ENCODE measurements at regions not wholly inside any gene's neighbourhood (a gene's known extent, or its start where the extent isn't known, plus 50 kb on each side); places are given as distances from the start of the nearest gene placed in this dataset.

DNA sequence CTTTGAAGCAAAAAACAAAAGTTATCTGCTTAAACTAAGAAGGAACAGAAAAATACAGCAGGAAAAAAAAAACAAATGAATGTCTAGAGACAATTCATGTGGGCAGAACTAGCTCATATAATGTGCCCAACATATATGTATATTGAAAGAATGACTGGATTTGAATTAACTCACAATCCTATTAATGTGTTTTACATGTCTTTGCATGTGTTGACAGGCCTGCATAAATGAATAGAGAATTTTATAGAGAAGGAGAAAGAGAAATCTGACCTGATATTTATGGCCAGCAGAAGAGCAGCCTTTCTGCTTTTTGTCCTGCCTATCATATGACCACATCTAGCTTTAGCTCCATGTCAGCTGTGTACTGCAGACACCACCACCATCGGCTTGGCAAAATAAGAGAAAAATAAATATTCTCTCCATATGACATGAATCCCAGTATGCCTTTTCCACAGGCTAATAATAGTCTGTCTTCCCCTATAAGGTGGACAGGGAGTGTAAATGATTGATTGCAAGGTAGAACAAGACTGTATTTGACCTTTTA, 171.5 kb upstream of the PALMD start:
- TF ChIP-seq, protein P1, sequence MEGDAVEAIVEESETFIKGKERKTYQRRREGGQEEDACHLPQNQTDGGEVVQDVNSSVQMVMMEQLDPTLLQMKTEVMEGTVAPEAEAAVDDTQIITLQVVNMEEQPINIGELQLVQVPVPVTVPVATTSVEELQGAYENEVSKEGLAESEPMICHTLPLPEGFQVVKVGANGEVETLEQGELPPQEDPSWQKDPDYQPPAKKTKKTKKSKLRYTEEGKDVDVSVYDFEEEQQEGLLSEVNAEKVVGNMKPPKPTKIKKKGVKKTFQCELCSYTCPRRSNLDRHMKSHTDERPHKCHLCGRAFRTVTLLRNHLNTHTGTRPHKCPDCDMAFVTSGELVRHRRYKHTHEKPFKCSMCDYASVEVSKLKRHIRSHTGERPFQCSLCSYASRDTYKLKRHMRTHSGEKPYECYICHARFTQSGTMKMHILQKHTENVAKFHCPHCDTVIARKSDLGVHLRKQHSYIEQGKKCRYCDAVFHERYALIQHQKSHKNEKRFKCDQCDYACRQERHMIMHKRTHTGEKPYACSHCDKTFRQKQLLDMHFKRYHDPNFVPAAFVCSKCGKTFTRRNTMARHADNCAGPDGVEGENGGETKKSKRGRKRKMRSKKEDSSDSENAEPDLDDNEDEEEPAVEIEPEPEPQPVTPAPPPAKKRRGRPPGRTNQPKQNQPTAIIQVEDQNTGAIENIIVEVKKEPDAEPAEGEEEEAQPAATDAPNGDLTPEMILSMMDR (IDR thresholded peaks at IDR 0.05; ENCODE audit: insufficient read depth, low read length, severe bottlenecking), result no peak
- H3K36me3 ChIP-seq (ENCODE audit: control insufficient read depth, insufficient read depth, low read length), result no peaks in the 10 kb centered on the region
- DNase-seq (ENCODE audit: low read depth) (no peak), FAIRE-seq (no peak)
- H3K4me3 ChIP-seq (ENCODE audit: low read depth, low read length), result no peak overlapping the region
- no peaks in the 10 kb centered on the region for H3K27me3 ChIP-seq (ENCODE audit: control insufficient read depth, insufficient read depth, low read length)

DNA sequence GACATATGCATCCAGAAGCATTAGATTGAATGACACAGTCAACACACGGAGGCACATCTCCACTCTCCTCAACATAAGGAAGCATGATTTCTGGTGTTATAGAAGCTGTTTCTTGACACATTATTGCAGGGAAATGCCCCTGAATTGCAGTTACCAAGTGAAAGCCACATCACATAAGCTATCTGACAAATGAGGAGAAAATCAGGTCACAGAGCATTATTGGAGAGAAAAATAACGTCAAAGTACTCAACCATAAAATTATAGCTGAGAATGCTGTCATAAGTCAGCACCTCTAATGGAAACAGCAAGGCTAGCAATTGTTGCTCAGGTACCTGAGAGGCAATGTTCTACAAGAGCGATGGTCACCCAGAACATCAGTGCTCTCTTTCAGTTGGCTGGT, 169.9 kb upstream of the PALMD start:
- TF ChIP-seq, protein P1 (IDR thresholded peaks at IDR 0.05; ENCODE audit: insufficient read depth, low read length, severe bottlenecking), result no peak
- Histone ChIP-seq H3K27me3 (ENCODE audit: control insufficient read depth, insufficient read depth, low read length) (no peaks in the 10 kb centered on the region), H3K36me3 (ENCODE audit: control insufficient read depth, insufficient read depth, low read length) (no peaks in the 10 kb centered on the region), H3K4me3 (ENCODE audit: low read depth, low read length) (no peak overlapping the region)
- no peak for FAIRE-seq
- DNase-seq (ENCODE audit: low read depth), result no peak

DNA sequence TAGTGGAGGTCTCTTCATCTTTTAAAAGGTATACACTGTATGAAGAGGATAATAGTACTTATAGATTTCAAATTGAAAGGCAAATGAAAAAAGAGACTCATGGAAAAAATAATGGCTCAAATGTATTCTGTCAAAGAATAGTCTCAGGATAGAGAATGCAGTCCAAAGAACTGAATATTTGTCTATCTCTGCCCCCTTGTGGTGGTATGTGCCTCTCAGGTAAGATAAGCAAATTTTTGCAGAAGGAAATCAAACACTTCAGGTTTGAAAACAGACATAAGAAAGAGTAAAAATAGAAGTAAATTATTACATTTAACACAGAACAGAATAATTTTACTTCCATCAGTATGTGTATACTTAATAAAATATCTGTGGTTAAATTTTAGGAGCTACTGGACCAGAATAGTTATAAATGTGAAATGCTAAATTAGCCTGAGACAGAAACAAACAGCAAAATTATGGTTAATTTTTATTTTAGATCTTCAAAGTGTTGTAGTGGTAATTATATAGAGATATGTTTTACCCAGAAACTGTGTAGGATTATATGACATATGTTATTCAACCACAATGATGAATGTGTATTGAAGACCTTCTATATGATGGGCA, 164.4 kb upstream of the PALMD start:
- H3K36me3 ChIP-seq (ENCODE audit: control insufficient read depth, insufficient read depth, low read length), result no peaks in the 10 kb centered on the region
- H3K27me3 ChIP-seq (ENCODE audit: control insufficient read depth, insufficient read depth, low read length), result no peaks in the 10 kb centered on the region
- no peak overlapping the region for H3K4me3 ChIP-seq (ENCODE audit: low read depth, low read length)
- peak; percentile 55 for DNase-seq (ENCODE audit: low read depth)
- no peak for FAIRE-seq
- TF ChIP-seq, protein P1 (IDR thresholded peaks at IDR 0.05; ENCODE audit: insufficient read depth, low read length, severe bottlenecking), result peak; percentile 35

DNA sequence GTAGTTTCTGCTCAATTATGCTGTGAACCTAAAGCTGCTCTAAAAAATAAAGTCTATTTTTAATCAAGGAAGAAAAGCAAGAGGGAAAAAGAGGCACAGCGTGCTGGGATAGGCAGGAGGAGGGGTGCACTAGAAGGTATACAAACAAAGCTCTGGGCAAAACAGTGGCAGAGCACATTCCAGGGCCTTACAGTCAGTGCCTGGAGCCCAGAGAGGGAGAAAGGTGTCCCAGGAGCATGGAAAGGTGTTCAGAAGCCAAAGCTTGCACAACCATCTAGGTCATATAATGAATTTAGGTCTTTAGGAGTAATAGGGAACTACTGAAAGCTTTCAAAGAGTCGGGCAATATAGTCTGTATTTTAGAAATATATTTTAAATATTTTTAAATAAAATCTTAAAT, 163.6 kb upstream of the PALMD start:
- no peaks in the 10 kb centered on the region for H3K27me3 ChIP-seq (ENCODE audit: control insufficient read depth, insufficient read depth, low read length)
- H3K4me3 ChIP-seq (ENCODE audit: low read depth, low read length), result no peak overlapping the region
- TF ChIP-seq, protein P1 (IDR thresholded peaks at IDR 0.05; ENCODE audit: insufficient read depth, low read length, severe bottlenecking), result no peak
- DNase-seq (ENCODE audit: low read depth) (no peak), FAIRE-seq (no peak)
- no peaks in the 10 kb centered on the region for H3K36me3 ChIP-seq (ENCODE audit: control insufficient read depth, insufficient read depth, low read length)

DNA sequence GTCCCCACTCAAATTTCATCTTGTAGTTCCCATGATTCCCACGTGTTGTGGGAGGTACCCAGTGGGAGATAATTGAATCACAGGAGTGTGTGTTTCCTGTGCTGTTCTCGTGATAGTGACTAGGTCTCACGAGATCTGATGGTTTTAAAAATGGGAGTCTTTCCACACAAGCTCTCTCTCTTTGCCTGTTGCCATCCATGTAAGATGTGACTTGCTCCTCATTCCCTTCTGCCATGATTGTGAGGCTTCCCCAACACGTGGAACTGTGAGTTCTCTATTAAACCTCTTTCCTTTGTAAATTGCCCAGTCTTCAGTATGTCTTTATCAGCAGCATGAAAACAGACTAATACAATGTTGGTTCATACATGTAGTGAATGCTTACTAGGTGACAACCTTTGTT, 163.2 kb upstream of the PALMD start:
- Histone ChIP-seq H3K27me3 (ENCODE audit: control insufficient read depth, insufficient read depth, low read length) (no peaks in the 10 kb centered on the region), H3K36me3 (ENCODE audit: control insufficient read depth, insufficient read depth, low read length) (no peaks in the 10 kb centered on the region), H3K4me3 (ENCODE audit: low read depth, low read length) (no peak overlapping the region)
- TF ChIP-seq, protein P1 (IDR thresholded peaks at IDR 0.05; ENCODE audit: insufficient read depth, low read length, severe bottlenecking), result no peak
- DNase-seq (ENCODE audit: low read depth), result no peak
- no peak for FAIRE-seq

DNA sequence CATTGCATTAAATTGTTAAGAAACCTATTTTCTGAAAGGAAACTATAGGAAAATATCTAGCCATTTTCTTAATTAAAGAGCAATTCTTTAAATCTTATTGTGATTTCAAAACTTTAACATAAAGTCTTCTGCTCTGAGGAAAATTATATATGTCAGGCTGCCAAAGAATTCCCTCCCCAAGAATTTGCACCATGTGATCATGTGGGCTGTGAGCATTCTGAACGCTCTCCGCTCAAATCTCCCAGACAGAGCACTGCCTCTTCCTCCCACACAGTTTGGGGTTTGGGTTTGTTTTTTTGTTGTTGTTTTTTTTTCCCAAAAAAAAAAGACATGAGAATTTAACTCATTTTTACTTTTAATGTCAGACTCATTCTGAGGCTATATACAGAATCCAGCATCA, 155.9 kb upstream of the PALMD start:
- TF ChIP-seq, protein P1 (IDR thresholded peaks at IDR 0.05; ENCODE audit: insufficient read depth, low read length, severe bottlenecking), result no peak
- Histone ChIP-seq H3K4me3 (ENCODE audit: low read depth, low read length) (no peak overlapping the region), H3K27me3 (ENCODE audit: control insufficient read depth, insufficient read depth, low read length) (no peaks in the 10 kb centered on the region), H3K36me3 (ENCODE audit: control insufficient read depth, insufficient read depth, low read length) (no peaks in the 10 kb centered on the region)
- FAIRE-seq (no peak), DNase-seq (ENCODE audit: low read depth) (no peak)

Data from bronchial epithelial cell (primary cell).